Stimulated activated CD4-positive, alpha-beta T cell treated with anti-CD3 and anti-CD28 coated beads, Interleukin-4, amount 100 ng/mL, for 4 hours (primary cell): ENCODE measurements at regions not wholly inside any gene's neighbourhood (a gene's known extent, or its start where the extent isn't known, plus 50 kb on each side); places are given as distances from the start of the nearest gene placed in this dataset.
"Not testable (repeated sequence)": the region's sequence is repeated elsewhere in the genome, so short reads cannot be mapped to it uniquely, and the experiment has no call there.

Experiments
- DNase-seq, 2 experiments: peaks; one replicate each; pipeline ENCODE4 v3.0.0-alpha.2; 2020

DNA sequence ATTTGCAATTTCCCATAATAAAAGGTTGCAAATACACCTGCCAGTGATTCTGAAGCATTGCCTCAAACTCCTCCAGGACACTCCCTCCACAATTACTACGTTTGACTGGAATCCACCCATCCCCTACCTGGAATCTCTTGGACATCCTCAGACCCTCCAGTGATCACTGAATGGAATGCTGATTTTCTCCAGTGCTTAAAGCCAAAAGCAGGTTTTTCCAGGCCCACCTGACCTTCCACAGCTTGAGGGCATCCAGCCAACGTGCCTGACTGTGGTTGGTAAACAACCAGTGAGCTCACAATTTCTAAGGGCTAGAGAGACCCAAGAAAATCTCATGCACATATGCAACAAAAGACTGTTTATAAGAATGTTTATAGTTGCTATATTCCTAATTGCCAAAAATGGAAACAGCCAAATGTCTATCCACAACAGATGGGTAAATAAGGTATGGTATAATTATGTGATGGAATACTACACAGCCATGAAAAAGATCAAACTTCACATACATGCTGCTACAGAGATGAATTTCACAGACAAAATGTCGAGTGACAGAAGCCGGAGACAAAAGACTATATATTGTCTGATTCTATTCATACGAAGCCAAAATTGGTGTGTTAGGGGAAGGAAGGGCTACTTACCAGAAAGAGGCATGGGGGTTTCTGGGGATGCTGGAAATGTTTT lies 147.1 kb upstream of the RREB1 start:
- DNase-seq = no peak

DNA sequence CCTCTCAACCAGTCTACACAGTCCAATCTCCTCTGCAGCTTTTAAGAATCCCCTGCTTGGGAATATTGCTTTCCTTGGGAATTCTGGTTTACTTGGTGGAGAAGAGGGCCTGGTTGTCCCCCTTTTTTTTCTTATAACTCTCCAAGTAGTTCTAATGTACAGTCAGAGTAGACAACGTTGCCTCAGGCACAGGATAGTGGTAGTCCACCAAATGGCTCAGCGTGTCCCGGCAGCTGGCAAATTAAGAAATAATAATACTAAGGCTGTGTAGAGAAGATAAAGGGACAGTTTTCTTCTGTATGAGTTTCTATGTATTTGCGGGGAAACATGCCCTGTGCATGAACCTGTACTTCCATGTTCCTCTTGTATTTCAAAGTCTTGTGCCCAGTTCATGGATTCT lies 145.7 kb upstream of the RREB1 start:
- no peak for DNase-seq

GRCh38 chr6:6962699-6963098 lies 145.1 kb upstream of the RREB1 start:
- DNase-seq = no peak

DNA sequence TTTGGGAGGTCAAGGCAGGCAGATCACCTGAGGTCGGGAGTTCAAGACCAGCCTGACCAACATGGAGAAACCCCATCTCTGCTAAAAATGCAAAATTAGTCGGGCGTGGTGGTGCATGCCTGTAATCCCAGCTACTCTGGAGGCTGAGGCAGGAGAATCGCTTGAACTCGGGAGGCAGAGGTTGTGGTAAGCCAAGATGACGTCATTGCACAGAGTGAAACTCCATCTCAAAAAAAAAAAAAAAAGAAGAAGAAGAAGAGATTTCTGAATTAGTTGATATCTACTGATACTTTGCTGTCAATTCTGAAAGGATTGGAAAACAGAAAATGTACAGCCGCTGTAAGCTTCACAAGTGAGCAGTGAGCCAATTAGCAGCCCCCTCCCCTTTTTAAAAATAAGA lies 144.4 kb upstream of the RREB1 start:
- not testable (repeated sequence) for DNase-seq

DNA sequence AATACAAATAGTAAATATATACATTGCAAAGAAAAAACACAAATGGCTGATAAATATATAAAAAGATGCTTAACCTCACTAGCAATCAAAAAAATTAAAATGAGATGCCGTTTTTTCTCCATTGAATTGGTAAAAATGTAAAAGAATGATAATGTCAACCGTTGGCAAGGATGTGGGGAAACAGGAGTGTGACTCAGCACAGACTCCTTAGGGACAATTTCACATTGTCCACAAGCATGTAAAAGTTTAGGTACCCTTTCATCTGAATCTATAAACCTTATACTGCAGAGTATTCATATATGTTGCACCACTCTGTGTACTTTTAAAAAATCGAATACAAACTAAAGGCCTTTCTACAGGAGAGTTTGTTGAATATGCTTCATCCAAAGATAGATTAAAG lies 143.1 kb upstream of the RREB1 start:
- no peak for DNase-seq

DNA sequence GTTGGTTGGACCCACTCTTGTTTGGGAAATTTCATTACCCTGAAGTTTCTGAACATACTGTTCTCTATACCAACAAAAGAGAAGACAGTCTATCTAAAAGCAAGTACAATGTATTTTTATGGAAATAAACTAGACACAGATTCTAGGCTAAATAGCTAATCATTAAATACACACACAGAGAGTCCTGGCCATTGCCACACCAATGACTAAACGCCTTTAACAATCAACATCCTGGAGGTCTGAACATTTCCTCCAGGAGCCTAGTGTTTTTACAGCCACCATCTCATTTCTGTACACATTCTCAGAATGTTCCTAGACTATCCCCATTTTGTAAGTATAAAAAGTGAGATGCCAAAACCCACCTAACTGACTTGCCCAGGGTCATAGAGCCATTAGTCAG lies 141.6 kb upstream of the RREB1 start:
- no peak for DNase-seq

GRCh38 chr6:6966569-6966968 lies 141.2 kb upstream of the RREB1 start:
- DNase-seq = no peak

DNA sequence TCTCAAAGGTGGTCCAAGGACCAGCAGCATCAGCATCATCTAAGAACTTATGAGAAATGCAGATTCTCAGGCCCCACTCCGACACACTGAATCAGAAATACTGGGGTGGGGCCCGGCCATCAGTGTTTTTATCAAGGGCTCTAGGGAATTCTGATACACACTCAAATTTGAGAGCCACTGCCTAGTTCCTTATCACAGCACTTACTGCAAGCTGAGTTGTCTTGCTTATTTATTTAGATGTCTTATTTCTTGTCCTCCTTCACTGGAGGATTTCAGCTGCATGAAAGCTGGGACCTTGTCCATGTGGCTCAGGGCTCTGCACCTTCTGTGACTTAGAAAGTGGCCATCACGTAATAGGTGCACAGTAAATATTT lies 139.4 kb upstream of the RREB1 start:
- DNase-seq = no peak

GRCh38 chr6:6968731-6969552 lies 138.8 kb upstream of the RREB1 start:
- DNase-seq = no peak

- no peak for DNase-seq
These were observed 138.0 kb upstream of the RREB1 start for GRCh38 chr6:6969761-6970223.

- no peak for DNase-seq
These were observed 136.9 kb upstream of the RREB1 start for GRCh38 chr6:6970851-6971250.

DNA sequence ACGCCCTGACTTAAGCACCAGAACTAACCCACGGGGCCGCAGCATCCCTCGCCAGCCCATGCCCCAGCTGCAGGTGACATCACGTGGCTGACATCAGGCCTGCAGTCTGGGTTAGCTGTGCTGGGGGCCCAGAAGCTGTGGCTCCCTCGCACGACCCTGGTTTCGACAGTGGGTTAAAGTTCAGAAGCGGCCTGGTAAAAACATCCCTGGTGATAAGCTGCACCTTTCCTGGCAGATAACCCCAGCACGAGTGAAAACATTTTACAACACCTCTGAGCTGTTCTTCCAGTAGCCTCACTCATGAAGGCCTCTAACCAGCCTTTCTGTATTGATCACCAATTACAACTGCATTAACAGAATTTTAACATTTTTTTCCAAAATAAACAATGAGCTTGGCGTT lies 136.4 kb upstream of the RREB1 start:
- DNase-seq = no peak

GRCh38 chr6:6972456-6972855 lies 135.3 kb upstream of the RREB1 start:
- no peak for DNase-seq

- no peak for DNase-seq
These were observed 134.0 kb upstream of the RREB1 start for GRCh38 chr6:6973721-6974120.

DNA sequence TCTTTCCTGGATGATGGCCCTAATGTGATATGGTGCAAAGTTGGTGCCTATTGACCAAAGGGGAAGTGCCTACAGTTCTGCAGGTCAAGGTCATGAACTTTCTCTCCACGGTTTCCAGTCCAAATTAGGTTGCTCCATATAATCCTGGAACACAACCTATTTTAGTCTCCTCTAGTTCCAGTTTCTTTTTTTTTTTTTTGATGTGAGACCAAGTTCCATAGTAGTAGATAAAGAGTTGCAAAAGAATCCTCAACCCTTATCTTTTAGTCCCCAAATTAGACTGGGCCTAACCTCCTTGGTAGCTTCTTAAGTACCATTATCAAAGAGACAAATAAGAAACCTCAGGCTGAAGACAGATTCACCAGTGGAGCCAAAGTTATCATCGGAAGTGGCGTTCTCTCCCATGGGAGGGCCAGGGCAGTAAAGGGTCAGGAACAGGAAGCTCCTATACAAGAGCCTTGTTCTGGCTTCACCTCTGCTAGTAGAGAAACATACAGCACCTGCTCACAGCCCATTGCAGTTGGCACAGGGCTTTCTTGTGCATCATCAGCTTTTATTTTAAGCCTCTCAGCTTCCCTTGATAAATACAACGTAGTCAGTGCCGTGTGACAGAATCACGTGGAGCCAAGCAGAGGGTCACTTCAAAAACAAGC lies 132.2 kb upstream of the RREB1 start:
- no peak for DNase-seq

GRCh38 chr6:6976193-6976592 lies 131.6 kb upstream of the RREB1 start:
- DNase-seq = no peak

DNA sequence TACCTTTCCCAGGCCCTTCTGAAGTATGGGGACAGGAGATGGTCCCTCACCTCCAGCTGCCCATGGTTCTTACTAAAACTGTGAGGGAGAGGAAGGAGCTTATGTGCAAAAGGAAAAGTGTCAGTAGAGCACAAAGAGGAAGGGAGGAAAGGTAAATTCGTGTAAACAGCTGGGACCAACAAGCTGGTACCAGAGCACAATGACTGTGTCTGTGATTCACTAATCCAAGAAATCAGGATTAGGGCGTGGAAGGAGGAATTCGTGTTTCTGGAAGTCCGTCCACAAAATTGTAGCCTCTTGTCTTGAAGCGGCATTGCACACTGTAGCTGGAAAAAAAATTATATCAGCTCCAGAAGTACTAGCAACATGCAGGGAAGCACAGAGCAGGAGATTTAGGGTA lies 129.0 kb upstream of the RREB1 start:
- no peak for DNase-seq

DNA sequence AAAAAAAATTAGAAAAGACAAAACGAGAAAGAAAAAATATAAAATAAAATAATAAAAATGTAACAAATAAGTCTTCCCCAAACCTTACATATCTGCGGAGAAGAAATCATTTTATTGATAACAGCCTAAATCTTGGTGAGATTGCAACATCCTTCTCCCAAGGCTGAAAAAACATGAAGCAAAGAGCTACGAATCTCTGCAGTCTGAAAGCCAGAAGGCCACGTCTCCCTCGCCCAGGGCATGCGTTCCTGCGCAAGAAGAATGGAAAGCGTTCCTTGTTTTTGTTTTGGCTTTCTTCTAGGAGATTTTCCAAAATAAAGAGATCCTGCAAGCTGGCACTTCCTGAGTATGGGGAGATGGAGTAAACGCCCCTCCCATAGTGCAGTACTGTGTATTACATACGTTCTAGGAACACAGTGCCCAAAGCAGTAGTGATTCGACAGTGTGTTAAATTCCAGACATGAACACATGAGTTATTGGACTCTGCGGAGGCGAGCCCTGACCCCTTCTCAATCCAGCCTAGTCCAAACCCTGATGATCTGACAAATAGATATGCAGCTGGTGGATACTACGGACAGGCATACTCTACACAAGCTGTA lies 126.7 kb upstream of the RREB1 start:
- DNase-seq = no peak

- no peak for DNase-seq
These were observed 126.0 kb upstream of the RREB1 start for GRCh38 chr6:6981681-6982322.

GRCh38 chr6:6982663-6983062 lies 125.1 kb upstream of the RREB1 start:
- DNase-seq = no peak

DNA sequence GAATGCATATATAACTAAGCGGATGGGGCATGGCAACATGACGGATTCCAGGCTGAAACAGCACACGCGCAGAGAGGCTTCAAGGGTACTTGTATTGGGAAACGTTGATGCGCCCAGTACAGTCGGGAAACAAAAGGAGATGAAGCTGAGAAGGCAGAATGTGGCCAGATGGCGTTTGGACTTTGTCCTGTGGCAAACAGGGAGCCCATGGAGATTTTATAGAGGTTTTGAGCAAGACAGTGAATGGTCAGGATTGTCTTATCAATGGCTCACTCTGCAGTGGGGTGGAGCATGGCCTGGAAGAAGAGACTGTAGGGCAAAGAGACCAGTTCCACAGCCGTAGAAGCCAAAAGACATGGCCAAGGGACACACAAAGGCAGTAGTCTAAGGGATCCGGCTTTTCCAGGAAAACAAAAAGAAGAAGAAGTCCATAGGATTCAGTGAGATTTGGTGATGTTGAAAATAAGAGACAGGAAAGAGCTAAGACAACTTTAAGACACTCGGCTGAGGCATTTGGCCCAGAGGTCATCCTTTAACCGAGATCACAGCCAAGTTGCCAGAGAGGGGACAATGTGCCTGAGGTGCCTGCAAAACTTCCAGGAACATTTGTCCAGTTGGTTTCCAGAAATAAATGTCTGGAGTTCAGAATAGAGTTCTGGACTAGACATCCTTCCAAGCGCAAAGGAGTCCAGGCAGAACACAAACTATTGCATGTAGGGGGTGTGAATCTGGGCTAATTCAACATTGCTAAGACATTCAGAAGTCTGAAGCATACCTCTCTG lies 123.0 kb upstream of the RREB1 start:
- no peak for DNase-seq

DNA sequence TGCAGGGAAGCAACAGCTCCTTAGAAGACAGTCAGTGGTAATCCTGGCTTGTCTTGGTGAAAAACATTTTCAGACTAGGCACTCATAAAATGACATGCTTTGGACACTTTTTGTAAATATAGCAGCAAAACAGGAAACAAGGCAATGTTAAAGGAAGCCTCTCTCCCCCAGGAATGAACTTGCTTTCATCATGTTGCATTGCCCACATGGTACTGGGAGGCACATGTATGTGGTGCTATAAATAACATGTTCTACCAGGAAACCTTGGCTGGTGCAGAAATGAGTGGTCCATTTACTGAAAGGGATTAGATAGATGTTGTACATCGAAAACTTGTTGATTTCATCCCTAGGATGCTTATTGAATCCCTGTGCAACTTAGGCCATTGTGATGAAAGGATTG lies 121.4 kb upstream of the RREB1 start:
- DNase-seq = no peak
